Fibroblast of upper back skin (primary cell): ENCODE measurements at regions not wholly inside any gene's neighbourhood (a gene's known extent, or its start where the extent isn't known, plus 50 kb on each side); places are given as distances from the start of the nearest gene placed in this dataset.
A peak's percentile ranks its signal among the peaks of the same experiment; 100 is the strongest.

Source experiments
- DNase-seq: peaks from one replicate; pipeline ENCODE4 v3.0.0-alpha.2; 2013

DNA sequence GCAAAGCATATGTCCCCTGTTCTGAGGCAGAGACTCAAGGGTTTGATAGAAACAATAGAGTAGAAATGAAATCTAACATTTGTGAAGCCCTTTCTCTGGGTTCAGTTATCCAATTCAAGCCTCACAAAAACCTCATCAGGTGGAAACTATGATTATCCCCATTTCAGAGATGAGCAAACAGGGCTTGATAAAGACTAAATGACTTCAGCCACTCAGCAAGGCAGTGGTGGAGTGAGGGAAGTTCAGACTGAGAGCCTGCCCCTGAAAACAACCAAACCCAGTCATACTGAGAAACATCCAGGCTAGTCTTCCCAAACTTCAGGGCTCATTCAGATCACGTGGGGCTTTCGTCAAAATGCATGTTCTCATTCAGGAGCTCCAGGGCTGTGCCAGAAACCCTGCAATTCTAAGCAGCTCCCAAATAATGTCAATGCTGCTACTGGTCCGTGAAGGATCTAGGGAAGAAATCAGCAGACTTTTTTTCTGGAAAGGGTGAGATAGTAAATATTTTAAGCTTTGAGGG lies 109.6 kb upstream of the KIT start:
- no peak for DNase-seq

DNA sequence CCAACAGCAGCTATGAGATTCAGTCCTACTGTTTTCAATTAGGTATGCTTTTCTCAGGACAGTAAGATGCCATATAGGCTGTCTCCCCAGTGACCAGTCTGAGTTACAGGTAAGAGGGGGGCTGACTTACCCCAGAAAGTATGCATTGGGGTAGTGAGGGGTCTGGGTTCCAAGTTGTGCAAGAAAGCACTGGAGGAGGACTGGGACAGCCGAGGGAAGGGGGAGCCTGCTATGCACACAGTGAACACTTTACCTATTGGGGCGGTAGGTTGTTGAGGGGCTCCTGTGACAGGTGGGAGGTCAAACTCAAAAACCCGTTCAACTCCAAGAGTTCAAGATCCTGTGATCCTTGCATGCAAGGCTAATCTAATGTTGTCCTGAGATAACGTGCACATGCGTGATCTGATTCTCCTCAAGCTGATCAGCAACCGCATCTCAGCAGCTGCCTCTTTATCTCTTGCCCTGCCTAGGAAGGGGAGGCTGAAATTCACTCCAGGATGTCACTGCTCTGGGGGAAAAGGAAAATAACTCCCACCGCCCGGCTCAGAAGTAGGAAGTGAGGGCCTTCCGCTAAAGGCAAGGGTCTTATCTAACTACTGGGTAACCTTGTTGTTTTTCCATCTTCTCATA lies 108.8 kb upstream of the KIT start:
- no peak for DNase-seq

DNA sequence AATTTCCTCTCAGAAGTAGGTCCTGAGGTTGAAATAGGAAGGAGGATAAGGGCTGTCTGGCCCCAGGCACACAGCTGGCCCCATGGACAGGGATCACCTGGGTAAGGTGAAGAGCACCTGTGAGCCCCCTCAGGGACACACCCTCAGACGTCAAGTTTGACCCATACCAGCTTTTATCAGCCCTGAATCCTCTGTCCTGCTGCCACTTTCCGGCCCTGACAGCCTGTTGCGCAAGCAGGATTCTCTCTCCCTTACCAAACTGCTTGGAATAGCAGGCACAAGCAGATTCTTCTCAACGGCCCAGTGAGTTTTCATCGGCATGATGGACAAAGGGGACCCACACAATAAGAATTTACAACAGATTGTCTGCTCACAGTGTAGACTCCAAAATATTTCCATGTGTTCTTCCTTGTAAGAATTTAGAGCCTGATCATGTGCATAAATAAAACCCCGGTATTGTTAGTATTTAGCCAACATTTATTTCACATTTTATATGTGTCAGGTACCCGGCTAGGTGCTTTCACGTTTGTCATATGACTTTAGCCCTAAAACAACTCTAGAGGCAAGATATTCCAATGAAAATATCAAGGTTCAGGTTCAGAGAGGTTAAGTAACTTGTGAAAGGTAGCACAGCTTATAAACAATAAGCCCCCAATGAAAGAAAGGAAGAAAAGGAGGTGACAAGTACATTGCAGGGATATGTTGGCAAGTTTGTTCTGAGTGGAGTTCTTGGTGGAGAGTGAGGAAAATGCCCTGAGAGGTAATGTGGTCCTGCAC lies 107.2 kb upstream of the KIT start:
- peak; percentile 42 for DNase-seq

DNA sequence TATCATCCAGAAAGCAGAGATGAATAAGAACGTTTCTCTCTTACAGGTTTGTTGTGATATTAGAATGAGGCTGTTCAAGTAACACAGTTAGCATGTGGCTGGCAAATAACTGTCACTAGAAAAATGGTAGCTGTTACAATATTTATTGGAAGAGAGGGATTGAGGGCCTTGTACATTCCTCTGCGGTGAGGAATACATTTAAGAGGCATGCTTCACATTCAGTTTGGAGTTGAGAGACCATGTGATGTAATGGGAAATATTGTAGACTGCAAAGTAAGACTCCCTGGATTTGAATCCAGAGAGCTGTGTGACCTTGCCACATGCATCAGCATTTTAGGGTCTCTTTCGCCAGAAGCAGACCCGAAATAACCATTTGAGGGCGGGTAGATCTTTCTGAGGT lies 104.8 kb upstream of the KIT start:
- DNase-seq: peak; percentile 59

DNA sequence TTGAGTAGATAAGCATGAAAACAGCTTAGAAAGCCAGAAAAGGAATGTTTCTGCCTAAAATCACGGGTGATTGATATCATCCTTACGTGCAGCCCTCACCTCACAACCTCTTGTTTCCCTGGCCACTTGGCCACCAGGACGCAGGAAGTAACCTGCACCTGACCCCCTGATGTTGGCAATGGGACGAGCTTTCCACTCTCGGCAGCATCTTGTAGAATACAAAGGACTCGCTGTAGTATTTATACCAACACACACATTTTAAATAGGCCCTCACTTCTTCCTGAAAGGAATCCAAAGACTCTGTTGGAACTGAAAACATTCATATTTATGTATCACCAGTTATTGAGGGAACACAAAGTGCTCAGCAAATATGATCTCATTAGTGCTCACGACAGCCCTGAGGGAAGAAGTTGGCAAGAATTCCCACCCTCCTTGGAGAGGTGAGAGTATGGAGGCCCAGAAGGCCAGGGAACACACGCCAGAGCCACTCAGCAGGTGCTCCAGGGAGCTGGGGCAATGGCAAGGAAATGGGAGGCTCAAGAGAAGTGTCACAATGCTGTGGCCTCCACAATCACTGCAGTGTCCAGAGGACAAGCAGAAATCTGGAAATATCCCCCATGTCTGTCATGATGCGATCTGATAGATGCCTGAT lies 103.3 kb upstream of the KIT start:
- DNase-seq: no peak

DNA sequence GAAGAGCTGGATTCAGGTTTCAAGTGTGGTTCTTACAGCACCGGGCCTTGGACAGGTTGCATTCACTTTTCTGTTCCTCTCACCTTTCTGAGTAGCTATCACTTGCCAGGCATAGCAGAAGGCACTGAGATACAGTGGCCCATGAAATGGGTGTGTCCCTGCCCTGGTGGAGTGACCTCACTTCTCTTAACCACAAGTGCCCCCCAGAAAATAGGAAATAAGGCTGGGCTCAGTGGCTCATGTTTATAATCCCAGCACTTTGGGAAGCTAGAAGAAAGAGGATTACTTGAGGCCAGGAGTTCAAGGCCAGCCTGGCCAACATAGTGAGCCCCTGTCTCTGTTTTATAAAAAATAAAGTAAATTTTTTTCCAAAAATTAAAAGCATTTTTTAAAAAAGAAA lies 101.7 kb upstream of the KIT start:
- DNase-seq: no peak

DNA sequence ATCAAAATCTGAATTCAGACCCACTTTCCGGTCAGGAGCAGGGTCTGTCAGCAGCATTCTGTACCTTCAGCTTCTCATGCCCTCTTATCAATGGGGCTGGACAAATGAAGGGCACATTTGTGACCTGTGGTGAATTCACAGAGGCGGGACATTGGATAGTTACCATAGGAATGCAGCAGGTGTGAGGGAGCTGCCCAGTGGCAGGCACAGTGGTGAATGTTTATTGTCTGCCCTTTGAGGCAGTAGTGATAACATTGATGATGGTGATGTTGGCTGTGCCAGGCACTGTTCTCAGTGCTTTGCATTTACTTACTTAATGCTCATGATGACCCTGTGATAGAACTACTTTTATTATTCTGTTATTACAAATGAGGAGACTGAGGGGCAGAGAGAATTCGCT lies 101.2 kb upstream of the KIT start:
- DNase-seq: no peak

DNA sequence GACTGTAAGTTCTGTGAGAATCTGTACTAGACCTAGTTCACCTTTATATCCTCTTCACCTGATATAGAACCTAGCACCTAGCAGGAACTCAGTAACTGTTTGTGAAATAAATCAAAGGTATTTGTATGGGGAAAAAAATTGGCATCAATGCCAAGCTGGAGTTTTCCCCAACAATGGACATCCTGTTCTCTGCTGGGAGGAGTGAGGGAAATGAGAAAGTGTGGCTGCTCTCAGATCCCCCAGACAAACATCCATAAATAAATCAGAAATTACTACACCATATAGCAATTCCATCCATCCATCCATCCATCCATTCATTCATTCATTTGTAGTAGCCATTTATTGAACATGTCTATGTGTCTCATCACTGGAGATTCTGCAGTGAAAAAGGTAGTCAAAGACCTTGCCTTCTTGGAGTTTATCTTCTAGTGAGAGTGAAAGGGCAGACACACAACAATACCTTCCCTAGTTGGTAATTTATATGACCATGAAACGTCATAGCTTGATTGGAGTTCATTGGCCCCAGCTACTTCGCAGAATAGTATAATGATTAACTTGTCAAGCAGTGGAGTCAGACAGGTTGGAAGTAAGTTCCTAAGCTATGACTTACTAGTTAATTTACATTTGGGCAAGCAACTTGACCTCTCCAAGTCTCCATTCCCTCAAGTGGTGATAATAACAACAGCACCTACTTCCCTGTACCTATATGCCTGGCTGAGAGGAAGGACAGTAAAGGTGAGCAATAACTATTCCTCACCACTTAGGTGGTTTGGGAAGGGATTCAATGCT lies 98.7 kb upstream of the KIT start:
- DNase-seq: no peak

DNA sequence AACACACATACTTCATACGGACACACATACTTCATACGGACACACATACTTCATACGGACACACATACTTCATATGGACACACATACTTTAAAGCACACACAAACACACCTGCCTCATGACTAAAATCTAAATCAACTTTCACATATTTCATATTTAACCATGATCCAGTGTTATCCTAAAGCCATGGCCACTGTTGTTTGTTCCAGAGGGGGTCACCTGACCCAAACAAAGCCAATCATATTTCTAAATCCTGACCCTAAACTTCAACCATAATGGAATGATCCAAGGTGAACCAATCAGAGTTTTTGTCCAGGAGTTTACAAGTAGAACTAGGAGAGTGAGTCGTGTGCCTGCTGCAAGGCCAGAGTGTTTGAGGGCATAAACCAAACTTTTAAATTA lies 97.2 kb upstream of the KIT start:
- no peak for DNase-seq

DNA sequence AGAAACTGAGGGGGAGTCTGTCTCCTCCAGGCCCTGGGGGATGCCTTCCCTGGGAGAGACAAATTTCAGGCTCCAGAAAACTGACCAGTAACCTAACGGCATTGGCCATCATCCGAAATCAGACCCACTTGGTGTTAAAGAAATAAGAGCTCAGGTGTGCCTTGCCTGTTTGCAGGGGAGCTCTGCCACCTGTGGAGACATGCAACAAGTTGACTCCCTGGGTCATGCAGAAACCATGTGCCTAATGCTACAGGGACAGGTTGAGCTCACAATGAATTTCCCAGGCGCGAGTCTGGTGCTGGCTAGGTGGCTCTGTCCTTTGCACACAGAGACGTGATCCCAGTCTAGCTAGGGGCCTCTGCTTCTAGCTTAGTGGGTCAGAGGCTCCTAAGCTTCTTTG lies 95.8 kb upstream of the KIT start:
- no peak for DNase-seq

DNA sequence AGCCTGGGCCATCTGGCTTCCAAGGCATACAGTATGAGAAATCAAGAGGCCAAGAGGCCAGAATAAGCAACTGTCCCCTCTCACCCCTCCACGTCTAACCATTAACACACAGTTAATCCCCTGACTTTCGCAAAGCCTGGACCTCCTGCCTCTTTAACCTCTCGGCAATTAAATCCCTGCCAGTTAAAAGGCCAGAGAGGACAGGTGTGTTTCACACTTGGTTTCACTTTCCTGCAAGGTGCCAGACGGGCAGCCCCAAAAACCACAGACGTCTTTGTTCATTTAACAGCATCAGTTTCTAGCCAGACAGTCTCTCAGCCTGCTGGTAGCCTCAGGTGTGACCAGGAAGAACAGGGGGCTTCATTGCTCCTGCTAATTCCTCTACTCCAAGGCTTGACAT lies 91.1 kb upstream of the KIT start:
- DNase-seq: no peak

DNA sequence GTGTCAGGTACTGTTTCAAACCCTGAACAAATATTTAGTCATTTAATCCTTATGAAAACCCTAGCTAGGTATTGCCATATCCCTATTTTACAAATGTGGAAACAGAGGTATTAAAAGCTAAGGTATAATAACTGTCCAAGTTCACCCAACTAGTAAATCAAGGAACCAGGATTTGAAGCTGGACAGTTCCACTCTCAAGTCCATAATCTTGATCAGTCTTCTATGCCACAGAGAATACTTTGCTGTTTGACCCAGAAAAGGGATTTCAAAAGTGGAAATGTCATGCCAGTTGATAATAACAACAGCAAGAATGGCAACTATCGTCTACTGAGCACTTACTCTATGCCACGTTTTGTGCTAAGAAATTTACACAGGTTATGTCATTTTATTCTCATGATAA lies 90.4 kb upstream of the KIT start:
- no peak for DNase-seq

DNA sequence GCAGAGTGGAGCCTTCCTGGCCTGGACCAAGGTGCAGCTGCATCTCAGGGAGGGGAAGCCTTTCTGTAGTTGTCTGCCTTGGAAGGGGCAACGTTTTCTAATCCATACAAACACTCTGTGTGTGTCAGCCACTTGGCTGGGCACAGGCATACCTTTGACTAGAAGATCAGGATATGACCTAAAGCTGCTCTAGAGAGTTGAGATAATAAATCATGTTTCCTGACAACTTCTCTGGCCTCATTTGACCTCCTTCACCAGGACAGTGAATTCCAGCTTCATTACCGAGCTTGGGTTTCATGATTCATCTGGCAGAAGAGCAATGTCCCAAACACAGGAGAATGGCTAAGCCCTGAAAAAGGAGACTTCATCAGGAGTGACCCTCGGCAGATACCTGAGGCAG lies 89.6 kb upstream of the KIT start:
- DNase-seq: peak; percentile 91

DNA sequence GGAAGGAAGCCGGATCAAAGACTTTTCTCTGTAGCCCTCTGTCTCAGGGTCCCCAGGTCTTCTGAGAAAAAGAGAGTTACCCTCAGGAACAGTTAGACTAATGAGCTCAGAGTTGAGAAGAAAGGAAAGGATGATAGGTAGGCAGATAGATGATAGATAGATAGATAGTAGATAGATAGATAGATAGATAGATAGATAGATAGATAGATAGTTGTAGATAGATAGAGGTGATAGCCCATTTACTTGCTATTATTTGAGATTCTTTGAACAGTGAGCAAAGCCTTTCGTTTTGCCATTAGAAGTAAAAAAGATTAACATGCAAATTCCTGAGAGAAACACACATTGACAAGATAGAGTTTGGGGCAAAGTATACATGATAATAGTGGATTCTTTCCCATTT lies 86.9 kb upstream of the KIT start:
- DNase-seq: no peak

DNA sequence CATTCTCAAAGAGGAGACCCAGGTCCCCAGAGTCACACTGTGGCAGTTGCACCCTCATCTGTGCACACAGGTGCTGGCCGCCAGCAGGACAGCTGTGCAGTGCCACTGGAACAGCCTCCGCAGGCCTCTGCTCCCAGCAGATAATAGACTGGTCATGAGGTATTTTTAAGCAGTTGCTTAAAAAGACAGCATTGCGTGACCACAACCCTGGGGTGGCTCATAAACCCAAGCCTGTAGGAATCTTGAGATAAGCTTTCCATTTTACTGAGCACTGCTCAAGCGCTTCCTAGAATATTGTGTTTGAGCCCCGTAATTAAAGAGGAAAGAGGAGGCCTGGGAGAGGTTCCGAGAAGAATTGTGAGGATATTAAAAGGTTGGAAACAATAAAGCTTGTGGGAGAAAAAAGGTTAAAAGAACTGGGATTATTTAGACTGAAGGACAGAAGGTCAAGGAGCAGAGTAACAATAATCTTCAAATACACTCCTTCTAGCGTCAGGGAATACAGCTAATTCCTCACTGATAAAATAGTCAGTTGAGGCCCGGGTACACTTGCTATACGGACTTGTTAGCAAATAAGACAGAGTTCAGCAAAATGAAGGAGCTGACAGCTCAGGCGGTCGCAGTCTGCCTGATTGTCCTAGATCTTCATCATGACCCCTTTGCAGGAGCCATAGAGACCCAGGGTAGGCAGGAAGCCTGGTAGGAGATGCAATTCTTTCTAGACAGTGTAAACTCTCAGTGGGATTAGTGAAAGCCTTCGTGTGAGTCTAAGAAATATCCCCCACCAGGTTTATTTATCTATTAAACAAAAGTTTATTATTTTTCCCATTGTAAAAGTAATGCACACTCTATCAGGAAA lies 86.2 kb upstream of the KIT start:
- no peak for DNase-seq

DNA sequence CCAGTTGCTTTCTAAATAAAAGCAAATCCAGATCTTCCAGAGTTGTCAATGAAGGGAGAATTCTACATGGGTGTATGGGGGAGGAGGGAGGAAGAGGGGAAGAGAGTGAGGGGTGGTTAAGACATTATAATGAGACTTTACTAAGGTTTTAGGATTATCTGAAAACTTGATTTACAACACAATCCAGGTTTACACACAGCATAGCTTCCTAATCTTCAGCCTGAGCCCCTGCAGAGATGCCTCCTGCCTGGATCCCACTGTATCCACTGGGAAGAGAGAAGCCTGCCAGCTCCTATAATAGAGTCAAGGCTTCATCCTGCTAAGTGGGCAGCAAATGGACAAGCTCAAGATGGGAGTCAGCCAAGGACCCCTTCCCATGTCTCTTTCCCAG lies 85.6 kb upstream of the KIT start:
- no peak for DNase-seq

DNA sequence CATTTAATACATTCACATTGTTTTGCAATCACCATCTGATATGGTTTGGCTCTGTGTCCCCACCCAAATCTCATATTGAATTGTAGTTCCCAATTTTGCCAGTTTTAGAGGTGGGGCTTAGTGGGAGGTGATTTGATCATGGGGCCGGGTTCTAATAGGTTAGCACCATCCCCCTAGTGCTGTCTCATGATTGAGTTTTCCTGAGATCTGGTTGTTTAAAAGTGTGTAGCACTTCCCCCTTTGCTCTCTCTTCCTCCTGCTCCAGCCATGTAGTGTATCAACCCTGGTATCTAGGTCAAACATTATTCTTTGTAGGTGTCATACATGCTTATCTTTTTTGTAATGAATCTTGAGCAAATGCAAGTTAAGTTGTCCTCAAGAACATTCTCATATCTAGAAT lies 83.3 kb upstream of the KIT start:
- DNase-seq: no peak

DNA sequence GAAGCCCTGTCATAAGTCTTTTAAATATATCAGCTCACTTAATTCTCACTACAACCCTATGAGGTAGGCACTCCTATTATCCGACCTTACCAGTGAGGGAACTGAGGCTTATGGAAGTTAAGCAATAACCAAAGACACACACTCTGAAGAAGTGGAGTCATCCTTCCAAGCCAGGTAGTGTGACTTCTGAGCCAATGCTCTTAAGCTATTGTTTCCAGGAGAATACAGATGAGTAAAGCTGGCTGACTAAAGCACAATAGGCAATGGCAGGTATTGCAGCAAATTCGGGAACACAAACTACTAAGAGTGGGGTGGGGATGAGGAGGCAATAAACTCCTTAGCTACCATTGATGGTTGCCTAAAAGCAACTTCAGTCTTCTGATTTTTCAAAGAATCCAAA lies 81.8 kb upstream of the KIT start:
- DNase-seq: no peak

DNA sequence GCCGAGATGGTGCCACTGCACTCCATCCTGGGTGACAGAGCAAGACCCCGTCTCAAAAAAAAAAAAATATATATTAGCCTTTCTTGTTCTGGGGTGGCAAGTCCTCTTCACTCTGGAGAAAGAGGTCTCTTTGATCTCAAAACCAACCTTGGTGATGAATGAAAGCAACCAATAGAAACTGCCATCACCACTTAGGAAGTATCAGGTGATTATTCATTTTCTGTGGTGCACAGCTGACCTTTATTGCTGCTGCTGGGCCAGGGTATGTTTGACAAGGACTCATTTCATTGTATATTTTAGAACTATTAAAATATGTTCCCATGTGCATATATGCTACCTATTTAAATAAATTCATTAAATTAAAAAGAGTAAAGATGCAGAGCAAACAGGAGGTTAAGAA lies 76.0 kb upstream of the KIT start:
- no peak for DNase-seq

DNA sequence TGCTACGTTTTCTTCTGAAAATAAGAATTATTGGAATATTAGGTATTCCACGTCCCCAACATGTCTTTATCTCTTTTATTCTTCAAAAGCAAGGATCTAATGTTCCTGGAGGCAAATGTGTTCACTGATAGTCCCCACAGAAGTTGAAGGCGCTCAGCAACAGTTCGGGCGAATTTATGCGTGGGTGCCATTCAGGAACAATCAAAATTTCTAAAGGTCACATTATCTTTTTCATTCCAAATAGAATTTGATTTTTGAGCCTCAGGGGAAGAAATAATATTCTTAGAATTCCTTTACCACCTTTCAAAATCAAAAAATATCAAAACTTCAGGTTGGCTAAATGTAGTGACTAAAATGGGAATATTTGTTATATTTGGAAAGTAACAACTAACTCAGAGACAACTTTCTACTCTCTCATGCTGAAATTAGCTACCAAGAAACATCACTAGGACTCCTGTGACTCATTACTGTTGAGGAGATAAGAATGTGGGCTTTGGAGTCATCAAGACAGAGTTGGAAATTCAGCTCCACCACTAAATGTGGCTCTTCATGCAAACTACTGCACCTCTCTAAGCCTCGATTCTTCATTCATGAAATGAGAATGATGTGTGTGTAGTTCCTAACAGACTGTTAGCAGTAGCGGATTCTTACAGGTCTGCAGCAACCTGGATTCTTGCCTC lies 72.3 kb upstream of the KIT start:
- peak; percentile 42 for DNase-seq

DNA sequence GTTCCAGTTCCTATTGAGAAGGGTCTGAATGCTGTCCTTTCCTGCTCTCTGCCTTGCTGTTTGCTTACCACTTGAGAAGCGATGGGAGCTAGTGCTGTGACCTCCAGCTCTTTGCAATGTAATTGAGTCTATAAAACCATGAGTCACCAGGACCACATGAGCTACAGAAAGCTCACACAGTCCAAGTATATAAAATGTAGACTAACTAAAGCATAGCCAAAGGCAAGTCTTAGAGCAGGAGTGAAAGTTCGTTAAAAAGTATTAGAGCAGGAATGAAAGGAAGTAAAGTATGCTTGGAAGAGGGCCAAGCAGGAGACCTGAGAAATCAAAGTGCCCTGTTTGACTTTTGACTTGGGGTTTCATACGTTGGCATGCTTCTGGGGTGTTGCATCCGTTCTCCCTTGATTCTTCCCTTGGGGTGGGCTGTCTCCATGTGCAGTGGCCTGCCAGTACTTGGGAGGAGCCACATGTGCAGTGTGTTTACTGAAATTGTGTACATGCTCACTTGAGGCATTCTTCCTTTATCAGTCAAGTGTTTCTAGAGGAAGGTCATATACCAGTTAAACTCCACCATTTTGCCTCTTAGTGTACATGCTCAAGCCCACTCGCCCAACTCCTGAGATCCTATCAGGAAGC lies 71.3 kb upstream of the KIT start:
- DNase-seq: peak; percentile 53
